NT2/D1 (cell line): ENCODE measurements at regions not wholly inside any gene's neighbourhood (a gene's known extent, or its start where the extent isn't known, plus 50 kb on each side); places are given as distances from the start of the nearest gene placed in this dataset.

ENCODE experiments used
- YY1 ChIP-seq: IDR thresholded peaks from 2 replicates; pipeline ENCODE4 v1.6.1; 2011; ENCODE audit not compliant: insufficient read length, insufficient read depth
- ZNF274 ChIP-seq: IDR thresholded peaks from 2 replicates; pipeline ENCODE4 v1.6.1; 2011; ENCODE audit warnings: mild to moderate bottlenecking, low read depth, low read length

DNA sequence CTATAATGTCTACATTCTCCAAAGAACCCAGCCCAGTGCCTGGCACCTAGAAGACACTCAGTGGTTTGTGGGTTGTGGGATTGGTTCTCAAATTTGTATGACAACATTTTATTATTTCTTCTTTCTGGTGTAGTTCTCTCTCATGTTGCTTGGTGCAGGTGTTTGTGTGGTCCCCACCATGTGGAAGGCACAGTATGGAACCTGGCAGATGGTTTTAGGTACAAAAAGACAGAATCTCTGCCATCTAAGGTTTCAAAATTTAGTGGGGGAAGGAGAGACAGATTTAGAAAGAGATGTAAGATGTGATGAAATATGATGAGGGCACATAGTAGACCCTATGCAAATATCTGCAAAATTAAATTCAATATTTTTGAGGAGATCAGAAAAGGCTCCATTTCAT, 323.8 kb downstream of the CDK5RAP2 start:
- TF ChIP-seq YY1 (no peak), ZNF274 (no peak)
